Upper lobe of right lung (tissue), 1 donor: ENCODE measurements at regions not wholly inside any gene's neighbourhood (a gene's known extent, or its start where the extent isn't known, plus 50 kb on each side); places are given as distances from the start of the nearest gene placed in this dataset.

Source experiments
- ATAC-seq: fragments of 200-7000 bp; cut with Tn5 transposase; one replicate; pipeline ENCODE4 v1.9.1; 2020; ENCODE audit warnings: mild to moderate bottlenecking, moderate library complexity
- DNase-seq: peaks from one replicate; pipeline ENCODE4 v3.0.0-alpha.2; 2020
- H3K27ac ChIP-seq: fragments of 200-600 bp; one replicate; pipeline ENCODE4 v1.8.0; 2022
- H3K27me3 ChIP-seq: fragments of 200-600 bp; one replicate; pipeline ENCODE4 v1.8.0; 2022; ENCODE audit warnings: mild to moderate bottlenecking
- H3K36me3 ChIP-seq: fragments of 200-600 bp; one replicate; pipeline ENCODE4 v1.8.0; 2022
- H3K4me1 ChIP-seq: fragments of 200-600 bp; one replicate; pipeline ENCODE4 v1.8.0; 2022
- H3K4me3 ChIP-seq: fragments of 200-600 bp; one replicate; pipeline ENCODE4 v1.8.0; 2022; ENCODE audit warnings: mild to moderate bottlenecking
- H3K9me3 ChIP-seq: fragments of 200-600 bp; one replicate; pipeline ENCODE4 v1.8.0; 2022
- intact Hi-C: fragments of 100-400 bp; cut with DNase I; formaldehyde crosslinking; loops from one replicate; pipeline ENCODE4 v1.11.0; 2022
- TF ChIP-seq, protein P1 (sequence below): fragments of 200-600 bp; IDR thresholded peaks from one replicate; pipeline ENCODE4 v1.8.0; 2022; ENCODE audit warnings: antibody characterized with exemption
- donor health status: DM: no; HTN: yes; CAD: no; lungs with severe emphysema.

- no peaks in the 10 kb centered on the region for H3K36me3 ChIP-seq
- intact Hi-C loops: no loop called here
- H3K27ac ChIP-seq: no peak overlapping the region
- no peaks in the 10 kb centered on the region for H3K4me1 ChIP-seq
- H3K9me3 ChIP-seq: no peaks in the 10 kb centered on the region
- TF ChIP-seq, protein P1, sequence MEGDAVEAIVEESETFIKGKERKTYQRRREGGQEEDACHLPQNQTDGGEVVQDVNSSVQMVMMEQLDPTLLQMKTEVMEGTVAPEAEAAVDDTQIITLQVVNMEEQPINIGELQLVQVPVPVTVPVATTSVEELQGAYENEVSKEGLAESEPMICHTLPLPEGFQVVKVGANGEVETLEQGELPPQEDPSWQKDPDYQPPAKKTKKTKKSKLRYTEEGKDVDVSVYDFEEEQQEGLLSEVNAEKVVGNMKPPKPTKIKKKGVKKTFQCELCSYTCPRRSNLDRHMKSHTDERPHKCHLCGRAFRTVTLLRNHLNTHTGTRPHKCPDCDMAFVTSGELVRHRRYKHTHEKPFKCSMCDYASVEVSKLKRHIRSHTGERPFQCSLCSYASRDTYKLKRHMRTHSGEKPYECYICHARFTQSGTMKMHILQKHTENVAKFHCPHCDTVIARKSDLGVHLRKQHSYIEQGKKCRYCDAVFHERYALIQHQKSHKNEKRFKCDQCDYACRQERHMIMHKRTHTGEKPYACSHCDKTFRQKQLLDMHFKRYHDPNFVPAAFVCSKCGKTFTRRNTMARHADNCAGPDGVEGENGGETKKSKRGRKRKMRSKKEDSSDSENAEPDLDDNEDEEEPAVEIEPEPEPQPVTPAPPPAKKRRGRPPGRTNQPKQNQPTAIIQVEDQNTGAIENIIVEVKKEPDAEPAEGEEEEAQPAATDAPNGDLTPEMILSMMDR: no peak
- no peak overlapping the region for H3K4me3 ChIP-seq
- no peaks in the 10 kb centered on the region for H3K27me3 ChIP-seq
- ATAC-seq (no peak), DNase-seq (no peak)
These were observed 260.4 kb downstream of the TBX18 start for GRCh38 chr6:84504025-84504424.

DNA sequence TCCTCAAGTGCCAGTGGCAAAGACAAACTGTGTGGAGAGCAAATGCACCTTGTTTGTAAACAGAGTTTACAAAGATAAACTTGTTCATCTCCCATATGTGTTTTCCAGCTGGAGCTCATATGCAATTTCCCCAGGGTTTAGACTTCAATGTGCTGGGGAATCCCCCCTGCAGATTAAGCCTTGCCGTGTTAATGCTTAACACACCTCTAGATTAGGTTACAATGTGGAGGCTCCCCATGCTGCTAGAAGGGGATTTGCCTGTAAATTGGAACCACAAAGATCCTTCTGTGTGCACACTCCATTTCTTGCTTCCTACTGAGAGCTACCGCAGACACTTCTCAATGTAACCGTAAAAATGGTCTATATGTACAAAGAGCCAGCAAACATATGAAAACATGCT is 263.1 kb downstream of the TBX18 start:
- no peaks in the 10 kb centered on the region for H3K27me3 ChIP-seq
- intact Hi-C loops: no loop called here
- no peaks in the 10 kb centered on the region for H3K9me3 ChIP-seq
- no peak overlapping the region for H3K4me3 ChIP-seq
- no peaks in the 10 kb centered on the region for H3K4me1 ChIP-seq
- no peak for ATAC-seq
- H3K36me3 ChIP-seq: no peaks in the 10 kb centered on the region
- TF ChIP-seq, protein P1: no peak
- no peak for DNase-seq
- H3K27ac ChIP-seq: no peak overlapping the region

- H3K4me1 ChIP-seq: no peaks in the 10 kb centered on the region
- H3K27ac ChIP-seq: no peak overlapping the region
- no peaks in the 10 kb centered on the region for H3K9me3 ChIP-seq
- H3K27me3 ChIP-seq: no peaks in the 10 kb centered on the region
- DNase-seq (no peak), ATAC-seq (no peak)
- intact Hi-C loops: no loop called here
- TF ChIP-seq, protein P1: no peak
- no peaks in the 10 kb centered on the region for H3K36me3 ChIP-seq
- H3K4me3 ChIP-seq: no peak overlapping the region
These were observed 263.7 kb downstream of the TBX18 start for GRCh38 chr6:84500726-84501125.

DNA sequence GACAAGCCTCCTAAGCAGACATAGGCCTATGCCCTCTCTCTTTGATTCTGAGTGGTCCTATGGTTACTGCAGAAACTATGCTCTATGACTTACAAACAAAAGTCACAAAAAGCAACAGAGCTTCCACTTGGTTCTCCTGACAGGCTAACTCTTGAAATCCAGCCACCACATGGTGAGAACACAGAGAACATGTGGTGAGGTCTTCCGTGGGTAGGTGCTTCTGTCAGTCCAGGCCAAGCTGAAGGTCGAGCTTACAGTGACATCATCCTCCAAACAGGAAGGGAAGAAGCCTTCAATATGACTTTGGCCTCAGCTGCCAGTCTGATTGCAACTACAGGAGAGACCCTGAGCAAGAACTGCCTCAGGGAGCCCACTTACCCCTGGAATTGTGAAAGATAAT is 265.5 kb downstream of the TBX18 start:
- H3K4me1 ChIP-seq: no peaks in the 10 kb centered on the region
- H3K36me3 ChIP-seq: no peaks in the 10 kb centered on the region
- H3K27me3 ChIP-seq: no peaks in the 10 kb centered on the region
- intact Hi-C loops: no loop called here
- no peak for DNase-seq
- TF ChIP-seq, protein P1: no peak
- no peak for ATAC-seq
- no peak overlapping the region for H3K27ac ChIP-seq
- H3K4me3 ChIP-seq: no peak overlapping the region
- no peaks in the 10 kb centered on the region for H3K9me3 ChIP-seq

DNA sequence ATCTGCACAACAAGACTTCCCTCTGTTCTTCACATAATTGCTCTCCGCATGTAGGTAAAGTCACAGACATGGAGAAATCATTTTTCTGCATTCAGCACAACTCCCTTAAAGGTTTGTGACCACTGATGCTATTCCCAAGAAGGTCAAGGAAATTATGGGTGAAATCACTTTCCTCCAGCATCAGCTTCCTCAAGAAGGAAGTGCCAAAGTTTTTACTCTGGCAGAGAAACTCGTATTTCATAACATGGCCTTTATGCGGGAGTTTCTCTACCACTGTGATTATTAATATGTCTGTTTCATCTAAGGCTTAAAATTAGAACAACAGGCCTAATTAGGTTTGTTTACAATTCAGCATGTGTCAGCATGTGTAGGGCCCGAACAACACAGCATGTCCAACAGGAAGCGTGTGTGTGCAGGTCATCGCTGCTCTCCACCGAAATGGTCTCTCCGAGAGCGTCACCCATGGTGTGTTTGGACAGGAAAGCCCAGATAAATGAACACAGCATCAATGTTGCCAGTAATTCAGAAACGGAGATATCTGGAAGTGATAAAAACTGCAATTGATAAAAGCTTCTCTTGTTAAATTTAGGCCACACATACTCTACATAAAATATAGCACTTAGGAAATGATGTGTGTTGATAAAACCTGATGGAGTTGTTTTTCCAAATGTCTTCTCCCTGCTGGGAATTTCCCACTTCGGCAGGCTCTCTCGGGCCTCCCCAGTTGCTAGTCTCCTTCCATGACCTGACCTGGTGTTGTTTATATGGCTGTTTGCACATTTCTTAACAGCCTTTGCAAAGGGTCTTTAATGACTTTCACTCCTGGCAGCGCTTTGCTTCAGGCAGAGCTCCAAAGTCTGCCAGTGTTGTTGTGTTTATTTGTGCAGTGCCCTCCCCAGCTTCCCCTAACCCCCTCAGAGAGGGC is 265.1 kb upstream of the CEP162 start:
- Histone ChIP-seq H3K27me3 (no peaks in the 10 kb centered on the region), H3K27ac (no peak overlapping the region), H3K4me3 (no peak overlapping the region), H3K4me1 (no peaks in the 10 kb centered on the region), H3K9me3 (no peaks in the 10 kb centered on the region), H3K36me3 (no peaks in the 10 kb centered on the region)
- TF ChIP-seq, protein P1: no peak
- DNase-seq (no peak), ATAC-seq (no peak)
- intact Hi-C loops: no loop called here
